HFFc6 (cell line): ENCODE measurements at regions not wholly inside any gene's neighbourhood (a gene's known extent, or its start where the extent isn't known, plus 50 kb on each side); places are given as distances from the start of the nearest gene placed in this dataset.
"Not testable (repeated sequence)": the region's sequence is repeated elsewhere in the genome, so short reads cannot be mapped to it uniquely, and the experiment has no call there.

Experiments used
- DNase-seq: peaks from one replicate; pipeline ENCODE4 v3.0.0-alpha.2; 2018
- H3K27ac Mint-ChIP-seq: 2 replicates; pipeline ENCODE4 v1.8.0; 2020; ENCODE audit warnings: mild to moderate bottlenecking, mixed read lengths
- H3K27me3 Mint-ChIP-seq: 2 replicates; pipeline ENCODE4 v1.8.0; 2021; ENCODE audit warnings: mild to moderate bottlenecking, moderate library complexity, mixed read lengths; ENCODE audit not compliant: insufficient read depth
- H3K36me3 Mint-ChIP-seq: 2 replicates; pipeline ENCODE4 v1.8.0; 2021; ENCODE audit warnings: low read depth, mixed read lengths
- H3K4me1 Mint-ChIP-seq: 2 replicates; pipeline ENCODE4 v1.8.0; 2020; ENCODE audit warnings: low read depth, mixed read lengths
- H3K4me3 Mint-ChIP-seq: 2 replicates; pipeline ENCODE4 v1.8.0; 2020; ENCODE audit warnings: mild to moderate bottlenecking, moderate library complexity, mixed read lengths
- H3K9me3 Mint-ChIP-seq: 2 replicates; pipeline ENCODE4 v1.8.0; 2020; ENCODE audit warnings: mild to moderate bottlenecking, mixed read lengths
- CTCF ChIP-seq: fragments of 200-600 bp; sonication (generic); IDR thresholded peaks from 2 replicates; pipeline ENCODE4 v1.5.0; 2021; ENCODE audit warnings: antibody characterized with exemption, mild to moderate bottlenecking

GRCh38 chr21:41570791-41571355 is 62.9 kb upstream of the TMPRSS2 start:
- Mint-ChIP-seq H3K27me3 (peaks cover 16% of the 10 kb centered on the region), H3K9me3 (no peaks in the 10 kb centered on the region; the same call in 1 of the 2 replicates), H3K4me3 (no peak overlapping the region), H3K27ac (no peak overlapping the region), H3K4me1 (no peaks in the 10 kb centered on the region), H3K36me3 (no peaks in the 10 kb centered on the region)
- DNase-seq = no peak
- TF ChIP-seq CTCF = no peak

DNA sequence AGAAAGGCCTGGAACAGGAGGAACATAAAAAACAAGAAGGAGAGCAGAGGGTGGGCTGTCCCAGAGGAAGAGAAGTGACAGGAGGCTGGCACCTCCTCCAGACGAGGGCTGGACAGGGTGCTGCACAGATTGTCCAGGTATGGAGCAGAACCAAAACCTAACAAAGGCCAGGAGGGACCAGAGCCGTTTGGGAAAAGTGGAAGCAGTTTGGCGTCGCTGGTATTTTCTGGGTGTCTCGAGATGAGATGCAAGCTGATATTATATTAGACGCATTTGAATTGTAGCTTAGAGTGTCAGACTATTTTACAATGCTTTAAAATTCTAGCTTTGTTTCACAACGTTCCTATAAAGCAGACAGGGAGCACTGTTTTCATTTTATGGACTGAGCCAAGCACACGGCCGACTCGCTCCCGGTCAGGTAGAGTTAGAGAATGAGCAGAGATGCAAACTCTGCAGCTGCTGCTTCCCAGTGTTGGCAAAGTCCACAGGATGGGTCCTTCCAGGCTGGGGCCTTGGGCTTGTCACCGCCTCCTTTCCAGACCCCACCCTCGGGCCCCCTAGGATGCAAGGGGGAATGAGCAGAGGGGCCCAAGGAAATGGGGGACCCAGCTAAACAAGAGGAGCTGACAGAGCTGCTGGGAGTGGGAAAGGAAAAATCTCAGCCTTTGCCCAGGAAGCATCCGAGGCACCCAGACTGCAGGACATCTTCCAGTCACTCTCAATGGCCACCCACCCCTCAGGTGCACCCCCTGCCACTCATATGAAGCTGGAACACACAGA is 60.8 kb upstream of the TMPRSS2 start:
- no peak for DNase-seq
- H3K4me1 Mint-ChIP-seq = peaks cover 7% of the 10 kb centered on the region
- no peak for TF ChIP-seq CTCF
- no peak overlapping the region for H3K27ac Mint-ChIP-seq
- H3K36me3 Mint-ChIP-seq = no peaks in the 10 kb centered on the region
- no peak overlapping the region for H3K4me3 Mint-ChIP-seq
- no peaks in the 10 kb centered on the region; the same call in 1 of the 2 replicates for H3K9me3 Mint-ChIP-seq
- H3K27me3 Mint-ChIP-seq = peaks cover 16% of the 10 kb centered on the region

DNA sequence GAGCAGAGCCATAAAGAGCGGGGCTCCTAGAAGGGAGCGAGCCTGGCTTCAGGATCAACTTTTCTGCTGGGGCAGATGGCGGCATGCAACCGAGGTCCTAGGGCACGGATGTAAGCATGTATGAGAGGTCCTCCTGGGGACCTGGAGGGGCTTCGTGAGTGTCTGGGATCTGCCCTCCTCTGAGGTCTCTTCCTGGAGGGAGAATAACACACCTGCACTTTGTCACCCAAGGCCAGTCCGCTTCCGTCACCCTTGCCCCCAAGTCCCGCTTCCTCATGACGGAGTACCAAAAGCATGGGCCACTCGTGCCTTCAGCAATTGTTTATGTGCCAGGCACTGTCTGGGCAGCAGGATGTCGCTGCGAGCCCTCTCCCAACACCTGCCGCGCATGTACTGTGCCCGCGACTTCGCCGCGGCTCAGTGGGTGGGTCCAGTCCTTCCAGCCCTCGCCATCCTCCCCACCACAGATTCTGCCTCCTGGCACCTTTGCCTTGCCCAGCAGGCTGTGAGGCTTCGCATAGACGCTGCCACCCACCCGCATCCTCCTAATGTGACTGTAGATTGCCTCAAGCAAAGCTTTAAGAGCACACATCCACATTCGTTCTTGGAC is 60.0 kb upstream of the TMPRSS2 start:
- Mint-ChIP-seq H3K27ac (no peak overlapping the region), H3K36me3 (no peaks in the 10 kb centered on the region), H3K4me1 (peaks cover 7% of the 10 kb centered on the region), H3K27me3 (peaks cover 18% of the 10 kb centered on the region), H3K4me3 (no peak overlapping the region), H3K9me3 (no peaks in the 10 kb centered on the region; the same call in 1 of the 2 replicates)
- DNase-seq = no peak
- no peak for TF ChIP-seq CTCF

DNA sequence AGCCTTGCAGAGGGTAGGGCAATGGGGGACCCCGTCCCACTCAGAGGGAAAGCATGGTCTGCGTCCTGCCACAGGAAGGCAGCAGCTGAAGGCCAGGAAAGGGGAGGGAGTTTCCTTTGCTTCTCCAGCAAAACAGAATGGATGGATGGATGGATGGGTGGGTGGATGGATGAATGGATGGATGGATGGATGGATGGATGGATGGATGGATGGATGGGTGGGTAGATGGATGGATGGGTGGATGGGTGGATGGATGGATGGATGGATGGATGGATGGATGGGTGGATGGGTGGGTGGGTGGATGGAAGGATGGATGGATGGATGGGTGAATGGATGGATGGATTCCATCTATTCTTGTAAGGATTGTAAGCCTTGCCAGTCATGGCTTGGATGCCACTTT is 59.3 kb upstream of the TMPRSS2 start:
- not testable (repeated sequence) for H3K36me3 Mint-ChIP-seq, H3K4me3 Mint-ChIP-seq
- H3K27me3 Mint-ChIP-seq = peaks cover 23% of the 10 kb centered on the region

DNA sequence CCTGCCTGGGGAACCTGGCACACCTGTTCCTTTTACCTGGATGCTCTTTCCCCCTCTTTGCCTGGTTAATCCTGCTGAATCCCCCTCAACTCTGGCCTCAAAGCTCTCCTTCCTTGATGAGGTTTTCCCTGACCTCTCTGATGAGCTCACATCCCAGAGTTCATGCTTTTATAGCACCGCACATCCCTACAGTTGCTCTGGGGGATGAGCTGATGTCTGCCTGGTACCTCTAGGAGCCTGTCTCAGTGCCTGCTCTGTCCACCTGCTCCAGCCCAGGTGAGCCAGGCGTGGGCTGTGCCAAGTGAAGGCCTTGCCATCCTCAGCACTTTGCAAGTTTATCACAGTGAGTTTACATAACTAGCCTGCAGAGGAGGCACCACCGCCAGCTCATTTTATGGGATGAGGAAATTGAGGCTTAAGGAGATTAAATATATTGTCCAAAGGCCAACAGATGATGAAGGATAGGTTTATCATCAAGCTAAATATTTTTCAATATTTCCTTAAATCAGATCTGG is 58.6 kb upstream of the TMPRSS2 start:
- H3K27me3 Mint-ChIP-seq = peaks cover 23% of the 10 kb centered on the region
- no peak overlapping the region for H3K4me3 Mint-ChIP-seq
- peaks cover 7% of the 10 kb centered on the region for H3K4me1 Mint-ChIP-seq
- no peak for TF ChIP-seq CTCF
- no peak for DNase-seq
- H3K36me3 Mint-ChIP-seq = no peaks in the 10 kb centered on the region
- H3K9me3 Mint-ChIP-seq = no peaks in the 10 kb centered on the region; the same call in 1 of the 2 replicates
- no peak overlapping the region for H3K27ac Mint-ChIP-seq

More for the DNA sequence above, 59.3 kb upstream of the TMPRSS2 start:
- H3K4me1 Mint-ChIP-seq, DNase-seq, H3K27ac Mint-ChIP-seq, H3K9me3 Mint-ChIP-seq: not testable (repeated sequence)

GRCh38 chr21:41565550-41565949 is 57.6 kb upstream of the TMPRSS2 start:
- peaks cover 7% of the 10 kb centered on the region for H3K4me1 Mint-ChIP-seq
- peaks cover 24% of the 10 kb centered on the region for H3K27me3 Mint-ChIP-seq
- H3K36me3 Mint-ChIP-seq = no peaks in the 10 kb centered on the region
- H3K9me3 Mint-ChIP-seq = no peaks in the 10 kb centered on the region; the same call in 1 of the 2 replicates
- H3K27ac Mint-ChIP-seq = no peak overlapping the region
- H3K4me3 Mint-ChIP-seq = no peak overlapping the region
- no peak for TF ChIP-seq CTCF
- DNase-seq = no peak
